GM19452 (cell line): ENCODE measurements at regions not wholly inside any gene's neighbourhood (a gene's known extent, or its start where the extent isn't known, plus 50 kb on each side); places are given as distances from the start of the nearest gene placed in this dataset.
"Not testable (repeated sequence)": the region's sequence is repeated elsewhere in the genome, so short reads cannot be mapped to it uniquely, and the experiment has no call there.

Experiments
- ATAC-seq: cut with Tn5 transposase; IDR thresholded peaks from one replicate; pipeline ENCODE4 v1.9.1; 2021; ENCODE audit not compliant: unreplicated experiment

DNA sequence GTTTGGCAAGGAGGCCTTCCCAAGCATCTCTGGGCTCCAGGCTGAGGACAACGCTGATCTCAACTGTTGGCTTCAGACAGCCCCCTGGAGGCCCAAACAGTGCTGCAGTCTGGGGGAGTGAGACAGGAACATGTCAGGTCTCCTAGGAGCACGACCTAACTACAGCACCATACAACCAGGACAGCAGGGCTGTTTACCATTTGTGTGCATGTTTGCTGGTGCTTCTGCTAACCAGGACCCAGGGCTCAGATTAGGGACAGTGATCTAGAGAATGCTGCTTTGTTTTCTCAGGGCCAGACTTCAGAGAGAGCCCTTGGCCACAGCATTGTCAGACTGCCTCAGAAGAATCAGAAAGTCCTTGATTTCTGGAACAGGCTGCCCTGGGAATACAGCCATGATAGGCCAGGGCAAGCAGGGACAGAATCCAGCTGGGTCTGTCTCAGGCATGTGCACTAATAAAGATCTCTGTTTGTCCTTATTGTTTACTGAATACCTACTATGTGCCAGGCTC, 126.5 kb downstream of the VPREB1 start:
- no peak for ATAC-seq

- ATAC-seq, result no peak
These were observed 127.5 kb downstream of the VPREB1 start for GRCh38 chr22:22372086-22372485.

DNA sequence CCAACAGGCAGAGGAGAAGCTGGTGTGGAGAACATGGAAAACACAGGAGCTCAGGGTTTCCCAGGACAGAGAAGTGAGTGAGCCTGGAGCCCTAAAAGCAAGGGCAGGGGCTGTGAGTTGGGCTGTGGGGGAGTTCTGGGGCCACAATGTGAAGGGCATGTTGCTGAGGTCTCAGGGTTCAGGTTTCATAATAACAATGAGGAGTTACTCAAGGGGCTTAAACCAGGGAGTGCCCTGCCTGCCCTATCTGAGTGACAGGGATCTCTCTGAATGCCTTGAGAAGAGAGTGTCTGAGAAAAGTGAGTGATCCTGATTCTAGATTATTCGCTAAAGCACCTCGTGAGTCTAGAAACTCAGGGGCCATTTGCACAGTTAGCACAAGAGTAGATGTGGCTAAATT, 129.6 kb downstream of the VPREB1 start:
- ATAC-seq, result no peak

DNA sequence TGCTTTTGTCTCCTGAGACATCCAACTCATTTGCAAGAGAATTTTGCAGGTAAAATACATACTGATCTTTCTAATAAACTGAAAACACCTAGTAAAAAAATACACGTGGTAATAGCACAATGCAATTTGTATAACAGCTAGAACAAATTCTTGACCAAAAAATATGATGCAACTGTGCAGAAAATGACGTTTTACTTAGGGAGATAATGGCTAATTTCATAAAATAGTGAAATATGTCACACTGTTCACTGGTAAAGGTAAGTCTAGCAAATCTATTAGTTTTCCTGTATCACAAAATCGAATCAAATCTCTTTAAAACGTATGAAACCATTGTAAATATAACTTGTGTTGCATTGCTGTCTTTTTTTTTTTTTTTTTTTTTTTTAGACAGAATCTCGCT, 130.0 kb downstream of the VPREB1 start:
- no peak for ATAC-seq

DNA sequence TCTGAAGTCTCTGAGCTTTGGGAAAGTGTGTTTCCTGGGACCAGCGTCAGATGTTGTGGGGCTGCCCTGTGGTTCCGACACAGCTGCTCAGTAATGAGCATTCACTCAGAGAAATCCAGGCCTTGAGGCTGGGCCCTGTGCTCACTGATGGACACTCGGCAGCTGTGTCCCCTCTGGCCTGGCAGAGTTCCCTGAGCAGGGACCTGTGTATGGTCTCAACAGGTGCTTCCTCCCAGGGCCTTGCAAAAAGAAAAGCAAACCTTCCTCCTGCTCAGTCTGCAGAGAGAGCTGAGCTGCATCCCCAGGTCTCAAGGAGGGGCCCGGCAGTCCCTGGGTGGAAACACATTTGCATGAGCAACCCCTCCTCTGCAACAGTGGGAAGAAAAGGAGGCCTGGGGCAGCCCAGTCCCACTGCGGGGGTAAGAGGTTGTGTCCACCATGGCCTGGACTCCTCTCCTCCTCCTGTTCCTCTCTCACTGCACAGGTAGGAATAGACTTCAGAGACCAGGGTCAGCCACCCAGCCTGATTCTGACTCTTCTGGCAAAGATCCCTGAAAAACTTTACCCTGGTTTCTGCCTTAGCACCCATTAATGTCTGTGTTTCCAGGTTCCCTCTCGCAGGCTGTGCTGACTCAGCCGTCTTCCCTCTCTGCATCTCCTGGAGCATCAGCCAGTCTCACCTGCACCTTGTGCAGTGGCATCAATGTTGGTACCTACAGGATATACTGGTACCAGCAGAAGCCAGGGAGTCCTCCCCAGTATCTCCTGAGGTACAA, 131.2 kb downstream of the VPREB1 start:
- no peak for ATAC-seq

DNA sequence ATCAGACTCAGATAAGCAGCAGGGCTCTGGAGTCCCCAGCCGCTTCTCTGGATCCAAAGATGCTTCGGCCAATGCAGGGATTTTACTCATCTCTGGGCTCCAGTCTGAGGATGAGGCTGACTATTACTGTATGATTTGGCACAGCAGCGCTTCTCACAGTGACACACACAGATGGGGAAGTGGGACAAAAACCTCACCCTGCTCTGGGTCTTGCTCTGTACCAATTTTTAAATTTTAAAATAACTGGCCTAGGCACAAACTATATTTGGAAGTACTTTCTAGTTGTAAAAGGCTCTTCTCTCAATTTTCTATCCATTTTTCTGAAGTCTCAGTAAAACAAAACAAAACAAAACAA, 131.7 kb downstream of the VPREB1 start:
- no peak for ATAC-seq

- ATAC-seq, result not testable (repeated sequence)
These were observed 131.7 kb downstream of the ZNF280B start for GRCh38 chr22:22376884-22377283.

DNA sequence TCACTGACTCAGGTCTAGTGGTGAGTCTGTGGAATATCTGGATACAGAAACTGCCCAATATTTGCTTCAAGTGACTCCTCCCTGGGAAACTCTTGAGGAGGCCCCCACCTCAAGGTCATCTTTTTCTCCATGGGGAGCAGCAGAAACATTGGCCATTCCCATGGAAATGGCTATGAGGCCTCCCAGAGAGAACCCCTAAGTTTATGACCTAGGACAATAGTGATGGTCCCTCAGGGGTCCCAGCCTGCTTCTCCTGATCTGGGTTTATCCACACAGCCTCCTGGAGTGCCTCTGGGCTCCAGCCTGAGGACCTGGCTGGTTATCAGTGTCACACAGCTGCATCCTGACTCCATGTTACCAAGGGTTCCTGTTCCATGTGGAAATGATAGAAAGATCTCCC, 131.2 kb downstream of the ZNF280B start:
- no peak for ATAC-seq

DNA sequence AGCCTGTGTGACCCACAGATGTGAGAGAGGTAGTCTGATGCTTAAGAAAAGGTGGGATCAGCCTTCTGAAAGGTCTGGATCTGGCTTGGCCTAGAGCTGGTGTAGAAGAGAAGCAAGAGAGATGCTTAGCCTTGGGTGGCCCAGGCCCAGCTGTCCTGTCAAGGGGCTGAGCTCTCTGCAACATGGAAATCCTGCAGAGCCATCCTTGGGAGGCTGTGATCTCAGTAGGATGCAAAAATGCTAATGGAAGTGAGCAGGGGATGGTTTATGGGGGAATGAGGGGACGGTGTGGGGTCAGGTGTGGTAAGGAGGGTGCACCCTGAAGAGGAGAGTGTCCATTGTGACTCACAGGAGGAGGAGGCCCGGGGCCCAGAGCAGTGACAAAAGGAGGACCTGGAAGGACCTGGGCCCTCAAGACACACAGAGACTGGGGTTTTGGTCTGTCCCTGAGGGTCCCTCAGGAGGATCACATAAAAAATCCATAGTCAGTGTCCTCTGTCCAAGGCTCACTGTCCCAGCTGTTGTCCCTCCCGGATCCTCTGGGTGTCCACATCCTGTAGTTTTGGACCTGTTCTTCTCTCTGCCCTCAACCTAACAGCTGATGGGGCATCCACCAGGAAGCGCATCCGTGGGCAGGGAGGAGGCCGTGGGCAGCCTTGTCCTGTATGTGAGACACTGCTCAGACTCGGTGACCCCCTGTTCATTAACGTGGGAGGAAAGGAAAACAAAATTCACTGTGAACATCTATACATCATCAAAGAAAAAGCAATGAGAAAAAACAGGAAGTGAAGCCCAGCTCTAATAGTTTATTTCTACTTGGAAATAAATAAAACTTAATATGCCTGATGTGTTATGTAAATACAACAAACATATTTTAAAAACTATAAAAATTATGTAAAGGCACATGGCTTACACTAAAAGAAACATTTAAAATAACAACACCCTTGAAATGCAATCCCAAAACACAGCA, 129.8 kb downstream of the ZNF280B start:
- no peak for ATAC-seq

DNA sequence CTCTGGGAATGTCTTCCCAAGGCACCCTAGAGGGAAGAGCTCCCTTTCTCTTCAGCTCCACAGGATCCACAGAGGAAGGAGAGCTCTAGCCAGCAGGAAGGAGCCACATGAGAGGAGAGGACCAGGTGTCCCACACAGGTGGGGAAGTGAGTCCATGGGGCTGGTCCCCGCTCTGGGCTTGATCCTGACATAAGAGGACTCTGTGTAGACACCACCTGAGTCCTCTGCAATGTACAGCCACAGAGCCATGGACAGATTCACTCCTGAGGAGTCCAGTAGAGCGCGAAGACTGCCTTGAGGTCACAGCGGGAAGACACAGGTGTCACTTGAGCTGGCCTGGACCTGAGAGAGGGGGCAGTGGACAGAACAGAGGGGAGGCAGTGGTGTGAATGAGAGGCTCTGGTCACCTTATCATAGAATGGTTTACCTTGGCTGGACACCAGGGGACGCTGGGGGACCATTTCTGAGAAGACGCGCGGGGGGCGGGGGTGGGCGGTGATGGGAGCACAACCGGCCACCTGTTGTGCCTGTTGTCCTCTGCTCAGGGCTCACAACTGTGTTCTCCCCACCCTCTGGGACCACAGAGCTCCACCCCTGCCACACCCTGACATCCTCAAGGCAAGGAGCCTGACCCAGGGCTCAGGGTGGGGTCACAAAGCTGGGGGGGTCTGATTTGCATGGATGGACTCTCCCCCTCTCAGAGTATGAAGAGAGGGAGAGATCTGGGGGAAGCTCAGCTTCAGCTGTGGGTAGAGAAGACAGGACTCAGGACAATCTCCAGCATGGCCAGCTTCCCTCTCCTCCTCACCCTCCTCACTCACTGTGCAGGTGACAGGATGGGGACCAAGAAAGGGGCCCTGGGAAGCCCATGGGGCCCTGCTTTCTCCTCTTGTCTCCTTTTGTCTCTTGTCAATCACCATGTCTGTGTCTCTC, 128.2 kb downstream of the ZNF280B start:
- no peak for ATAC-seq

DNA sequence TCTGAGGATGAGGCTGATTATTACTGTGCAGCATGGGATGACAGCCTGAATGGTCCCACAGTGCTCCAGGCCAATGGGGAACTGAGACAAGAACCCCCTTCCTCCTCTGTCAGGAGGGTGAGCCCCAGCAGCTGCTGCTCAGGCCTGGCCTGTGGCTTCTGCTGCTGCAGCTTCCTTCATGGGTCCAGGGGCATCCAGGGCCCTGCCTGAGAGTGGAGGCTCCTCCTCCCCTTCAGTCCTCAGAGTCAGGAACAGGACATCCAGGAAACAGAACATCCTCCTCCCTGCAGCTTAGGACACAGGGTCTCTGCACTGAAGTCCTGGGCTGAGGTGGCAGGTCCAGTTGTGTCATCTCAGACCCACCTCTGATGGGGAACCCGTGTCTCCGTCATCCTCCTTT, 127.2 kb downstream of the ZNF280B start:
- ATAC-seq, result not testable (repeated sequence)

DNA sequence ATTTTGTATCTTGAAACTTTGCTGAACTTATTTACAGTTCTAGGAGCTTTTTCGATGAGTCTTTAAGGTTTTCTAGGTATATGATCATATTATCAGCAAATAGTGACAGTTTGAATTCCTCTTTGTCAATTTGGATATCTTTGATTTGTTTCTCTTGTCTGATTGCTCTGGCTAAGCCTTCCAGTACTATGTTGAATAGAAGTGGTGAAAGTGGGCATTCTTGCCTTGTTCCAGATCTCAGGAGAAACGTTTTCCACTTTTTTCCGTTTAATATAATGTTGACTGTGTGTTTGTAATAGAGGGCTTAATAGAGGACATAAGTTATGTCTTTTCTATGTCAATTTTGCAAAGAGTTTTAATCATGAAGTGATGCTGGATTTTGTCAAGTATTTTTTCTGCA, 124.3 kb downstream of the ZNF280B start:
- ATAC-seq, result no peak

DNA sequence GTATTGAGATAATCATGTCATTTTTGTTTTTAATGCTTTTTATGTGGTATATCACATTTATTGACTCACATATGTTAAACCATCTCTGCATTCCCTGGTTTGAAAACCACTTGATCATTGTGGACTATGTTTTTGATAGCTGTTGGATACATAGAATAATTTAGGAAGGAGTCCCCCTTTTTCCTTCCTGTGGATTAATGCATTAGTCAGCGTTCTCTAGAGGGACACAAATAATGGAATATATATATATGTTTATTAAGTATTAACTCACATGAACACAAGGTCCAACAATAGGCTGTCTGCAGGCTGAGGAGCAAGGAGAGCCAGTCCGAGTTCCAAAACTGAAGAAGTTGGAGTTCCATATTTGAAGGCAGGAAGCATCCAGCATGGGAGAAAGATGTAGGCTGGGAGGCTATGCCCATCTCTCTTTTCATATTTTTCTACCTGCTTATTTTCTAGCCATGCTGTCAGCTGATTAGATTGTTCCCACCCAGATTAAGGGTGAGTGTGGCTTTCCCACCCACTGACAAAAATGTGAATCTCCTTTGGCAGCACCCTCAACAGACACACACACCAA, 123.8 kb downstream of the ZNF280B start:
- no peak for ATAC-seq

DNA sequence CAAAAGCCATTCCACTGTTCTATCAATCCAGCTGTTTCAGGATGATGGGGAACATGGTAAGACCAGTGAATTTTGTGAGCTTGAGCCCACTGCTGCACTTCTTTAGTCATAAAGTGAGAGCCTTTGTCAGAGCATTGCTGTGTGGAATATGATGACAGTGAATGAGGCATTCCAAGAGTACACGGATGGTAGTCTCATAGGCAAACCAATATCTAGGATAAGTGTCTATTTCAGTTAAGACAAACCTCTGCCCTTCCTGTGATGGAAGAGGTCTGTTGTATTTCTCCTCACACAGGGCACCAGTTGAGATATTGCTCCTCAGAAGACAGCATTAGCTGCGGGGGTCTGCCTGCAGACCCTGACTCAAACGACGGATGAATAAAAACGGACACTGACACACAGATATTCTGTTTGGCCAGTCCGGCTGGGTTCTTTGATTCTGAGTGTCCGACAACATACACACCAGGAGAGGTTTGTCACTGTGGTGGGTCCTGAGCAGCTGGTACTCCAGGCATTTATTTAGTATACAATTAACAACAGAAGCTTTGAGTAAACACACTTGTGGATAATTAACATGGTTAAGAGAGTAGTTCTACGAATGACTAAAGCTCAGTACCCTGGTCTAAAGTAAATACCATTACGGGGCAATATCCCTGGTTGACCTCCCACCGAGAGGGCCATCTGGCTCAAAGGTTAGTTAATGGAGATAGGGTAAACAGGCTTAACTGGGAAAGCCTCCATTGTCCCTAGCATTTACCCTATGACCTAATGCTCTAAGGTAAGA, 121.7 kb downstream of the ZNF280B start:
- no peak for ATAC-seq

DNA sequence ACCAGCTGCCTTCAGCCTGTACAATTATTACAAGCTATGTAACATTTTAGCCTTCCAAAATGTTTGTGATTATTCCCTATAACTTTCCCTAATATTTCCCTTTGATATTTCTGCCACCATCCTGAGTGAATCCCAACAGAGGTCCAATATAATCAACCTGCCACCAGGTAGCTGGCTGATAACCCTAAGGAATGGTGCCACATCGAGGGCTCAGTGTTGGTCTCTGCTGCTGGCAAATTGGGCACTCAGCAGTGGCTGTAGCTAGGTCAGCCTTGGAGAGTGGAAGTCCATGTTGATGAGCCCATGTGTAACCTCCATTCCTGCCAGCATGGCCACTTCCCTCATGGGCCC, 121.2 kb downstream of the ZNF280B start:
- ATAC-seq, result no peak

GRCh38 chr22:22388090-22388489, 120.5 kb downstream of the ZNF280B start:
- no peak for ATAC-seq

DNA sequence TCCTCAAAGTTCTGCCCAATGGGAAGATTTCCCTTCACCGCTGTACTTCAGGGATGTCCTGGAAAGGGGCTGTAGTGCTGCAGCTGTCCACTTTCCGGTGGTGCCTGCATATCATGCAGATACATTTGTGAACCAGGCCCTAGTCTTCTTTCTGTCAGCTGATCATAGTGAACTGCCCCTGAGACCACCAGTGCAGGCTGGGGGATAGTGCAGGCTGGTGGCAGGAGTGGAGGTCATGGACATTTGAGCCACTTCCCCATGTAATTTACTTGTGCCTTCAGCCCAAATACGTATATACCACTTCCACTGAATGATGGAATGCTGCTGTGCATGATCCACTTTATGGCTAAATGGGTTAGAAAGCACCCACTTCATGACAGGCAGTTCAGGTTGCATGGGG, 120.0 kb downstream of the ZNF280B start:
- no peak for ATAC-seq

- ATAC-seq, result no peak
These were observed 119.1 kb downstream of the ZNF280B start for GRCh38 chr22:22389467-22389866.

GRCh38 chr22:22390989-22391388, 117.6 kb downstream of the ZNF280B start:
- no peak for ATAC-seq

DNA sequence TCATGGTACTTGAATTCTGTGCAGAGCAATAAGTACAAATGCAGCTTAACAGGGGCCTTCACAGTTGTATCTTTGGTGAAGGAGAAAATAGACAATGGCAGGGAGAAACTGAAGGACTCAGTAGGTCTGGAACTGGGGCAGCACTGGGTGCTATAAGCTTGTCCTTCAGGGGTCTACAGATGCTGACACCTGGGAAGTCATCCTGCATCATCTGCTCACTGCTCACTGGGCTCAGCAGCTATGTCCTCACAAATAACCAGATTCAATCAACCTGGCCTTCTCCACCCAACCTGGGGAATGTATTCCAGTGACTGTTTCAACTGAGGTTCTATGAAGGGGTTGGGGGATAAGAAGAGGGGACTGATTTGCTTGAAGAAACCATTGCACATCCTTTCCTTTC, 117.0 kb downstream of the ZNF280B start:
- ATAC-seq, result no peak
